HEK293 (cell line): ENCODE measurements at regions not wholly inside any gene's neighbourhood (a gene's known extent, or its start where the extent isn't known, plus 50 kb on each side); places are given as distances from the start of the nearest gene placed in this dataset.

Experiments used
- BCL11A ChIP-seq: fragments of 450-650 bp; formaldehyde crosslinking; IDR thresholded peaks from 2 replicates; pipeline ENCODE4 v1.5.1; 2016; ENCODE audit warnings: low read depth, missing biosample characterization, missing genetic modification characterization
- CTCF ChIP-seq: fragments of 450-650 bp; formaldehyde crosslinking; IDR thresholded peaks from 2 replicates; pipeline ENCODE4 v1.5.1; 2016; ENCODE audit warnings: missing biosample characterization, missing genetic modification characterization
- TSHZ1 ChIP-seq: fragments of 450-650 bp; formaldehyde crosslinking; IDR thresholded peaks from 2 replicates; pipeline ENCODE4 v1.5.1; 2016; ENCODE audit warnings: missing biosample characterization, missing genetic modification characterization, borderline replicate concordance
- ZFP37 ChIP-seq: fragments of 450-650 bp; formaldehyde crosslinking; IDR thresholded peaks from 2 replicates; pipeline ENCODE4 v1.5.1; 2016; ENCODE audit warnings: missing biosample characterization, missing genetic modification characterization
- ZNF10 ChIP-seq: fragments of 450-650 bp; formaldehyde crosslinking; IDR thresholded peaks from 2 replicates; pipeline ENCODE4 v1.5.1; 2017; ENCODE audit warnings: missing biosample characterization, missing genetic modification characterization
- ZNF121 ChIP-seq: fragments of 450-650 bp; formaldehyde crosslinking; IDR thresholded peaks from 2 replicates; pipeline ENCODE4 v1.5.1; 2016; ENCODE audit warnings: missing biosample characterization, missing genetic modification characterization
- ZNF785 ChIP-seq: fragments of 450-650 bp; formaldehyde crosslinking; IDR thresholded peaks from 2 replicates; pipeline ENCODE4 v1.5.1; 2016; ENCODE audit warnings: missing biosample characterization, missing genetic modification characterization

GRCh38 chr3:168489301-168489700, 393.6 kb upstream of the GOLIM4 start:
- TF ChIP-seq CTCF (tag by site-specific recombination) (no peak), ZNF785 (tag by site-specific recombination) (no peak), TSHZ1 (tag by site-specific recombination) (no peak), ZNF121 (tag by site-specific recombination) (no peak), BCL11A (tag by site-specific recombination) (no peak), ZNF10 (tag by site-specific recombination) (no peak), ZFP37 (no peak)
